HG03354 (cell line): ENCODE measurements at regions not wholly inside any gene's neighbourhood (a gene's known extent, or its start where the extent isn't known, plus 50 kb on each side); places are given as distances from the start of the nearest gene placed in this dataset.
"Not testable (repeated sequence)": the region's sequence is repeated elsewhere in the genome, so short reads cannot be mapped to it uniquely, and the experiment has no call there.

Experiments used
- ATAC-seq: cut with Tn5 transposase; IDR thresholded peaks from one replicate; pipeline ENCODE4 v1.9.1; 2021; ENCODE audit warnings: mild to moderate bottlenecking; ENCODE audit not compliant: unreplicated experiment, poor library complexity, severe bottlenecking

- no peak for ATAC-seq
These were observed 1020.4 kb upstream of the FBXO33 start for GRCh38 chr14:40452674-40453073.

- no peak for ATAC-seq
These were observed 1014.8 kb upstream of the FBXO33 start for GRCh38 chr14:40447017-40447416.

- no peak for ATAC-seq
These were observed 1012.8 kb upstream of the FBXO33 start for GRCh38 chr14:40445020-40445419.

GRCh38 chr14:40436551-40436950 lies 1004.3 kb upstream of the FBXO33 start:
- ATAC-seq: no peak

GRCh38 chr14:40417777-40418401 lies 985.7 kb upstream of the FBXO33 start:
- no peak for ATAC-seq

GRCh38 chr14:40416565-40416964 lies 984.3 kb upstream of the FBXO33 start:
- no peak for ATAC-seq

GRCh38 chr14:40414386-40414785 lies 982.2 kb upstream of the FBXO33 start:
- no peak for ATAC-seq

GRCh38 chr14:40413136-40413535 lies 980.9 kb upstream of the FBXO33 start:
- no peak for ATAC-seq

- ATAC-seq: no peak
These were observed 978.5 kb upstream of the FBXO33 start for GRCh38 chr14:40410708-40411107.

GRCh38 chr14:40402957-40403356 lies 970.7 kb upstream of the FBXO33 start:
- no peak for ATAC-seq

GRCh38 chr14:40398981-40399380 lies 966.7 kb upstream of the FBXO33 start:
- ATAC-seq: no peak

GRCh38 chr14:40394634-40395340 lies 962.6 kb upstream of the FBXO33 start:
- no peak for ATAC-seq

- ATAC-seq: no peak
These were observed 960.9 kb upstream of the FBXO33 start for GRCh38 chr14:40393143-40393542.

GRCh38 chr14:40386433-40386832 lies 954.2 kb upstream of the FBXO33 start:
- ATAC-seq: no peak

- ATAC-seq: no peak
These were observed 942.0 kb upstream of the FBXO33 start for GRCh38 chr14:40374221-40374620.

GRCh38 chr14:40371011-40371410 lies 938.8 kb upstream of the FBXO33 start:
- no peak for ATAC-seq

- ATAC-seq: no peak
These were observed 936.1 kb upstream of the FBXO33 start for GRCh38 chr14:40368314-40368713.

GRCh38 chr14:40367717-40368116 lies 935.5 kb upstream of the FBXO33 start:
- ATAC-seq: no peak

GRCh38 chr14:40365305-40365704 lies 933.1 kb upstream of the FBXO33 start:
- ATAC-seq: no peak

GRCh38 chr14:40362856-40363255 lies 930.6 kb upstream of the FBXO33 start:
- ATAC-seq: no peak

GRCh38 chr14:40354754-40355153 lies 922.5 kb upstream of the FBXO33 start:
- no peak for ATAC-seq

GRCh38 chr14:40348104-40348503 lies 915.9 kb upstream of the FBXO33 start:
- not testable (repeated sequence) for ATAC-seq
